SK-N-SH treated with all-trans-retinoic acid at 6 μM for 48 hours (cell line): ENCODE measurements at regions not wholly inside any gene's neighbourhood (a gene's known extent, or its start where the extent isn't known, plus 50 kb on each side); places are given as distances from the start of the nearest gene placed in this dataset.

ENCODE experiments used
- ARNTL ChIP-seq: fragments of 450-650 bp; formaldehyde crosslinking; IDR thresholded peaks from 2 replicates; pipeline ENCODE4 v1.5.0; 2020; ENCODE audit warnings: low read depth, mild to moderate bottlenecking, moderate library complexity, borderline replicate concordance
- CSDC2 ChIP-seq: fragments of 250-450 bp; sonication (Bioruptor Pico); IDR thresholded peaks from 2 replicates; pipeline ENCODE4 v1.5.0; 2020; ENCODE audit warnings: mild to moderate bottlenecking, moderate library complexity
- OSR1 ChIP-seq: fragments of 250-450 bp; sonication (Bioruptor Pico); IDR thresholded peaks from 2 replicates; pipeline ENCODE4 v1.8.0; 2022; ENCODE audit warnings: moderate library complexity, mild to moderate bottlenecking, inconsistent platforms
- ZNF565 ChIP-seq: fragments of 450-650 bp; formaldehyde crosslinking; conservative IDR thresholded peaks from 2 replicates; pipeline ENCODE4 v1.5.0; 2020; ENCODE audit warnings: low read depth, mild to moderate bottlenecking, moderate library complexity
- ZNF70 ChIP-seq: fragments of 450-650 bp; formaldehyde crosslinking; IDR thresholded peaks from 2 replicates; pipeline ENCODE4 v1.5.0; 2020; ENCODE audit warnings: mild to moderate bottlenecking, moderate library complexity

DNA sequence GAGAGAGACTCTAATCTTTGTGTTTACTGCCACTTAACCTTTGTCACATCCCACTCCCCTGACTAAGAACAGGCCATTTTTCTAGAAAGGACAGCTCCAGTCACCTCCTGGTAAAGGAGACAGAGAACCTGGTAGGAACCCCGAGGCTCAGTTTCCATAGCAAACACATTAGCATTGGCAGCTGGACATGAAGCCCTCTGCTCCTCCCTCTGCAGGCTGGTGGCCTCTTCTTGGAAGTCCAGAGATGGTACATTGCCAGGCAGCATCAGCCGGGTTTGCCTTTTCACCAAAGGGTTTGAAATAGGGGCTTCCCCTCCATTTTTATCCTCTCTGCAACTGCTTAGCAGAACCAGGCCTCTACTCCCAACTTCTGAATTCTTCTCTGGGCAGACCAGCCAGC is 213.4 kb upstream of the SEMA6D start:
- TF ChIP-seq OSR1 (CRISPR knock-in tag), result no peak
- no peak for TF ChIP-seq ZNF565 (CRISPR knock-in tag)
- TF ChIP-seq ARNTL (CRISPR knock-in tag), result no peak
- no peak for TF ChIP-seq ZNF70 (CRISPR knock-in tag)
- TF ChIP-seq CSDC2 (CRISPR knock-in tag), result no peak
